ENCODE measurements at regions not wholly inside any gene's neighbourhood (a gene's known extent, or its start where the extent isn't known, plus 50 kb on each side); places are given as distances from the start of the nearest gene placed in this dataset.

- TF ChIP-seq CTCF (conservative IDR thresholded peaks at IDR 0.05; ENCODE audit: low read depth): no peak
- H3K27ac ChIP-seq: no peak overlapping the region
- ChIA-PET POLR2A (ENCODE audit: low non-redundant PET) (no interaction called here), CTCF (no interaction called here)
- no peak for DNase-seq (ENCODE audit: low spot score)
These were observed 172.7 kb downstream of the PTPN11 start for GRCh38 chr12:112591488-112591887.

GRCh38 chr12:112595410-112595809 is 176.7 kb downstream of the PTPN11 start:
- ChIA-PET POLR2A (ENCODE audit: low non-redundant PET) (no interaction called here), CTCF (interaction anchor here (0.6 kb wide), 2 partner anchors 21 to 166 kb away, joined by 3 read pairs; no protein-coding TSS in a partner anchor)
- DNase-seq (ENCODE audit: low spot score): no peak
- no peak for TF ChIP-seq CTCF (conservative IDR thresholded peaks at IDR 0.05; ENCODE audit: low read depth)
- no peak overlapping the region for H3K27ac ChIP-seq

- no peak overlapping the region for H3K27ac ChIP-seq
- DNase-seq (ENCODE audit: low spot score): no peak
- ChIA-PET CTCF (no interaction called here), POLR2A (ENCODE audit: low non-redundant PET) (no interaction called here)
- no peak for TF ChIP-seq CTCF (conservative IDR thresholded peaks at IDR 0.05; ENCODE audit: low read depth)
These were observed 179.2 kb downstream of the PTPN11 start for GRCh38 chr12:112597986-112598385.

GRCh38 chr12:112598626-112599025 is 179.9 kb downstream of the PTPN11 start:
- no peak for TF ChIP-seq CTCF (conservative IDR thresholded peaks at IDR 0.05; ENCODE audit: low read depth)
- POLR2A ChIA-PET (ENCODE audit: low non-redundant PET): no interaction called here
- H3K27ac ChIP-seq: no peak overlapping the region
- CTCF ChIA-PET: no interaction called here
- no peak for DNase-seq (ENCODE audit: low spot score)

GRCh38 chr12:112599871-112600270 is 181.1 kb downstream of the PTPN11 start:
- no peak for TF ChIP-seq CTCF (conservative IDR thresholded peaks at IDR 0.05; ENCODE audit: low read depth)
- peak; percentile 32 for DNase-seq (ENCODE audit: low spot score)
- ChIA-PET POLR2A (ENCODE audit: low non-redundant PET) (no interaction called here), CTCF (interaction anchor here (0.7 kb wide), 1 partner anchor 47 kb away, joined by 3 read pairs; no protein-coding TSS in a partner anchor)
- no peak overlapping the region for H3K27ac ChIP-seq

- TF ChIP-seq CTCF (conservative IDR thresholded peaks at IDR 0.05; ENCODE audit: low read depth): no peak
- CTCF ChIA-PET: interaction anchor here (1.1 kb wide), 1 partner anchor 91 kb away, joined by 4 read pairs; no protein-coding TSS in a partner anchor
- H3K27ac ChIP-seq: no peak overlapping the region
- DNase-seq (ENCODE audit: low spot score): no peak
- POLR2A ChIA-PET (ENCODE audit: low non-redundant PET): no interaction called here
These were observed 183.4 kb downstream of the PTPN11 start for GRCh38 chr12:112602150-112602549.
